Ectodermal cell (in vitro differentiated cells): ENCODE measurements at regions not wholly inside any gene's neighbourhood (a gene's known extent, or its start where the extent isn't known, plus 50 kb on each side); places are given as distances from the start of the nearest gene placed in this dataset.
"Not testable (repeated sequence)": the region's sequence is repeated elsewhere in the genome, so short reads cannot be mapped to it uniquely, and the experiment has no call there.

Source experiments
- H3K27ac ChIP-seq: 2 replicates; pipeline ENCODE4 v1.7.0; 2013; ENCODE audit warnings: mild to moderate bottlenecking, low read depth, low read length; ENCODE audit not compliant: insufficient read depth, poor library complexity, severe bottlenecking
- H3K27me3 ChIP-seq: 2 replicates; pipeline ENCODE4 v1.7.0; 2013; ENCODE audit warnings: mild to moderate bottlenecking, low read length; ENCODE audit not compliant: insufficient read depth, control insufficient read depth, poor library complexity, severe bottlenecking
- H3K36me3 ChIP-seq: one replicate; pipeline ENCODE4 v1.7.0; 2013; ENCODE audit warnings: low read length; ENCODE audit not compliant: control insufficient read depth, insufficient read depth
- H3K4me1 ChIP-seq: one replicate; pipeline ENCODE4 v1.7.0; 2013; ENCODE audit warnings: low read length; ENCODE audit not compliant: control insufficient read depth, insufficient read depth
- H3K4me3 ChIP-seq: 2 replicates; pipeline ENCODE4 v1.7.0; 2013; ENCODE audit warnings: low read depth, low read length, control low read depth; ENCODE audit not compliant: insufficient read depth
- H3K9me3 ChIP-seq: 2 replicates; pipeline ENCODE4 v1.7.0; 2013; ENCODE audit warnings: mild to moderate bottlenecking, low read length, moderate library complexity; ENCODE audit not compliant: control insufficient read depth
- WGBS, 2 experiments: methylation state at CpG; one replicate each; pipeline ENCODE4 v1.1.7; 2013; ENCODE audit warnings: missing lambda C conversion rate in 2 of 2; 5-methylcytosine and 5-hydroxymethylcytosine counted together

DNA sequence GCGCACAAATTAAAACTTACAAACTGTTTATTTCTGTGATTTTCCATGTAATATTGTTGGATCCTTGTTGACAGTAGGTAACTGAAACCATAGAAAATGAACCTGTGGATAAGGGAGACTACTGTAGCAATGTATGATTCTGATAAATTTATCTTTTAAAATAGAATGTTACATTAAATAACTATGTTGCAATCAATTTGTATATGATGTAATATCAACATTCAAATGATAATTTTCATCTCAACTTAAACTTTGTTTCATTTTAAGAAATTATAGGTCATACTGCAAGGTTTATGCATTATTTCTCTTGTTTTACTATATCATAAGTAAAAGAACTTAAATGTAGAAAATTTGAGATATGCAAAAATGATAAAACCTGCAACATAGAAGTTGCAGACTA lies 718.0 kb upstream of the MBL2 start:
- Histone ChIP-seq H3K9me3 (no peaks in the 10 kb centered on the region), H3K36me3 (no peaks in the 10 kb centered on the region), H3K4me3 (no peak overlapping the region), H3K27ac (no peak overlapping the region), H3K27me3 (no peaks in the 10 kb centered on the region), H3K4me1 (no peaks in the 10 kb centered on the region)
- WGBS, 2 experiments, result 100% methylated on average over 1 of the region's 1 CpG

DNA sequence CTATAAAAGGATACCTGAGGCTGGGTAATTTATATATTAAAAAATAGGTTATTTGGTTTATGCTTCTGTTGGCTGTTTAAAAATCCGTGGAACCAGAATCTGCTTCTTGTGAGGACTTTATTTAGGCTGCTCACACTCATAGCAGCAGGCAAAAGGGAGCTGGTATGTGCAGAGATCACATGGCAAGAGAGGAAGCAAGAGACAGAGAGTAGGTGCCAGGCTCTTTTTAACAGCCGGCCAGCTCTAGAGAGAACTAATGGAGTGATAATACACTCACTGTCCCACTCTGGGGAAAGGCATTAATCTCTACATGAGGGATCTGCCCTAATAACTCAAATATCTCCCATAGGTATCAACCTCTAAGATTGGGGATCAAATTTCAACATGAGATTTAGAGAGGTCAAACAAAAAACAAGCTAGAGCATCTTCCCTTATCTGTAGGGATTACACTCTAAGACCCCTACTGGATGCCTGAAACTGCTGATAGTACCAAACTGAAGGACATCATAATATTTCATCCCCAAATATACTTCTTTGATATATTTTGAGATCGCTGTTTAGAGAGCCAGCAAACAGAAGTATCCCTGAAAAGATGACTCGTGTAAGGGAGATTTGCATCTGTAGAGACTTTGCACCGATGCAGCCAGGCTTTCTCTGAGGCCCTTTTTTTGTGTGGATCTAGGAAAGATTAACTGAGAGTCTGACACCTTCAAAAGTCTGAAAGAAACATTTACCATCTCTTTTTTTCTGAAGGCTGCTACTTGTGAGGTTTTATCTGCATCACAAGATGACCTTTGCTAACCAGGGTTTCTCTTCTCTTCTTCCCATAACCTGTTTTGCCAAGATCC lies 717.0 kb upstream of the MBL2 start:
- no peak overlapping the region for H3K4me3 ChIP-seq
- no peak overlapping the region for H3K27ac ChIP-seq
- H3K27me3 ChIP-seq, result no peaks in the 10 kb centered on the region
- WGBS, 2 experiments, result 52 to 66% methylated on average over 5 of the region's 5 CpGs
- no peaks in the 10 kb centered on the region for H3K4me1 ChIP-seq
- H3K36me3 ChIP-seq, result no peaks in the 10 kb centered on the region
- no peaks in the 10 kb centered on the region for H3K9me3 ChIP-seq

DNA sequence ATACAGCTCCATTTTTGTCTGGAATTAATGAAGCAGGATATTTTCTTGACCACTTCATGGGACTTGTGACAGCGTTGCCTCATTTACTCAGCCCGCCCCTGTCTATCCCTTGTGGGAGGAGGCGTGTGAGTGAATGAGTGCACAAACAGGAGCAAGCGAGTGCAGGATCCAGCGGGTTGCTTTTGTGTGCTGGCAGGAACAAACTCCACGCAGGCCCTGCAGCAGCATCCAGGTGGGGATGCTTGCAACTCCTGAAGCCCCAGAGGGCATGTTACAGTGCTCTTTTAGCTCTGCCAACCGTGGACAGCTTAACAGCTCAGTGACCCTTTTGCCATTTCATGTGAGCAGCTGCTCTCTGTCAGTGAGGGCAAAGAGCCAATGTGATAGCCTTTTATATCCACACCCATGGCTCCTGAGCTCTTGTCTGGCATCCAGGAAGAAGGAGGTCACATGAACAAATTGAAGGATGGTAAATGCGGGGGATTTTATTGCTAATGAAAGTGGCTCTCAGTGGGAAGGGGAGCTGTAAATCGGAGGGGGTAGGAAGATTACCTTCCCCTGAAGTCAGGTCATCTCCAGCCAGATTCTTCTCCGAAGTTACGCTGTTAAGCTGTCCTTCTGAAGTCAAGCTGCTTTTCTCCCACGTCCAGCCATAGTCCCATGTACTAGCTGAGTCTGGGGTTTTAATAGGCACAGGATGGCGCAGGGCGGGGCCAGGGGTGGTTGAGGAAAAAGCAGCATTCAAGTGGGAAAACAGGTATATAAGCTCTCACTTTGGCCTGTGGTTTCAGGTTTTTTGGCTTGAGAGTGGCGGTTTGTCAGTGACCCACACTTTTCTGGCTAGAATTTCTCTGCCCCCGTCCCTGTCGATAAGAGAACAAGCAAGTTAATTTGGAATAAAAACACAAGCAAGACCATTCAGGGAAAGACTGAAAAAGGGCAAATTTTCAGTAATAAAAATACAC lies 714.7 kb upstream of the MBL2 start:
- Histone ChIP-seq H3K9me3 (no peaks in the 10 kb centered on the region), H3K27me3 (no peaks in the 10 kb centered on the region), H3K4me3 (no peak overlapping the region), H3K4me1 (no peaks in the 10 kb centered on the region), H3K36me3 (no peaks in the 10 kb centered on the region), H3K27ac (no peak overlapping the region)
- 90 to 91% methylated on average over 17 of the region's 17 CpGs for WGBS, 2 experiments

DNA sequence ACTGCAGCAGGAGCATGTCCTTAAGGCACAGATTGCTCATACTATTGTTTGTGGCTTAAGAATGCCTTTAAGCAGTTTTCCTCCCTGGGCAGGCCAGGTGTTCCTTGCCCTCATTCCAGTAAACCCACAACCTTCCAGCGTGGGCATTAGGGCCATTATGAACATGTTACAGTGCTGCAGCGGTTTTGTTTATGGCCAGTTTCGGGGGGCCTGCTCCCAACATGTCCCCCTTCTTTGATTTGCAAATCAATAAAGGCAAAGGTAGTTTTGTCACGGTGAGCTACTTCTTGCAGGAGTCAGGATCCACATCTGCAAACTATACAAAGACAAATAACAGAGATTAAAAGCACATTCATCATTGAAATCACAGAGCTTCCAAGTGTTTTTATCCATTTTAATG lies 712.8 kb upstream of the MBL2 start:
- not testable (repeated sequence) for H3K36me3 ChIP-seq, H3K4me3 ChIP-seq, H3K4me1 ChIP-seq, H3K9me3 ChIP-seq, H3K27ac ChIP-seq, H3K27me3 ChIP-seq
- 70 to 71% methylated on average over 4 of the region's 4 CpGs for WGBS, 2 experiments

DNA sequence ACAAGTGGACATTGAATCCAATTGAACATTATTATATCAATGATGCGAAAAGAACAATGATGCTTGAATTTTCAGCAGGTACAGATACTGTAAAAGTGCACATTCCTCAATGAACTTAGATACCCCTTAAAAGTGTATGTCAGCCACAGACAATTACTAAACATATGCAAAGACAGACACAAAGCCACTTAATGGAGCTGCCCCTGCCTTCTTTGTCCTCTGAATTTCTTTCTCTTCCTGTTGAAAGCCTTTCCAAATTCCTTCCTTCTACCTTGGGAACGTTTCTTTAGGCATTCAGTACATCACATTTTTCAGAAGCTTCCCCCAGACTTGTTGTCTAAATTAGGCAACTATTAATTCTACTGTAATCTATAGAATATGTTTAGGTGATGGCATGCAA lies 706.8 kb upstream of the MBL2 start:
- H3K27ac ChIP-seq, result peak overlapping the region; percentile 56
- no peak overlapping the region for H3K4me3 ChIP-seq
- WGBS, 2 experiments, result 43 to 44% methylated on average over 2 of the region's 2 CpGs
- no peaks in the 10 kb centered on the region for H3K27me3 ChIP-seq
- H3K9me3 ChIP-seq, result no peaks in the 10 kb centered on the region
- no peaks in the 10 kb centered on the region for H3K36me3 ChIP-seq
- peaks cover 30% of the 10 kb centered on the region for H3K4me1 ChIP-seq

DNA sequence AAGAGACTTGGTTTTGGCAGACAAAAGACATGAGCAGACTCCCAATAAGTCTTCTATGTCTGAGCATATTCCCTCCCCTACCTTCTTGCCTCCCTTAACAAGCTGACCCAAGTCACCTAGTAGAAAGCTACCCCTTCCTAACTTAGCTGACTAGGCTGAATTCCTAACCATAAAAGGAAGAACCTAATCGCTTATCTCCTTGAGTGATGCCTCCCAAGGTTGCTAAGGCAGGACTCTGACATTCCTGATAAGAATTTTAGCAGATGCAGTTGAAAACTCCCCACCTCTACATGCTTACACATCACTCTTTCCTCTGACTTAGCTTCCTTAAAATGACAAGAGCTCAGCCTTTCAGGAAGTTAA lies 704.7 kb upstream of the MBL2 start:
- Histone ChIP-seq H3K36me3 (no peaks in the 10 kb centered on the region), H3K27ac (no peak overlapping the region), H3K9me3 (no peaks in the 10 kb centered on the region), H3K4me1 (peaks cover 30% of the 10 kb centered on the region), H3K4me3 (no peak overlapping the region), H3K27me3 (no peaks in the 10 kb centered on the region)
- 5 to 14% methylated on average over 1 of the region's 1 CpG for WGBS, 2 experiments

DNA sequence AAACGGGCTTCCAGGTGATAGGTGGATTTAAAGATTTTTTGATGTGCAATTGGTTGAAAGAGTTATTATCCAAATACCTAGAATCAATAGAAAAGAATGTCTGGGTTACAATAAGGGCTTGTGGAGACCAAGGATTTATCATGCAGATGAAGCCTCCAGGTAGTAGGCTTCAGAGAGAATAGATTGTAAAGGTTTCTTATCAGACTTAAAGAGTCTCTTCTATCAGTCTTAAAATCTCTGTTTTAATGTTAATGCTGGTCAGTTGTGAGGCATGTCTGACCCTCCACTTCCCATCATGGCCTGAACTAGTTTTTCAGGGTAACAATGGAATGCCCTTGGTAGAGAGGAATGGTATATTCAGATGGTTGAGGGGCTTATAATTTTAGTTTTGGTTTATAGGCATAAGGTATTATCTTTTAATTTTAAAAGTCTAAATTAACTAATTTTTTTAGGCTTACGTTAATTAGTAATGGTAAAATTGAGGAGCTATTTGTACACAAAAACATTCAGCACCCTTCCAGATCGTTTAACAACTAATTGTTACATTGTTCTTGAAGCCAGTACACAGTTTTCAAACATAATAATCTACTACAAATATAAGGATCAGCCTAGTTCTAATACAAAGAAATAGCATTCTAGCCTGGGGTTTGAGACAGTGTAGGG lies 704.2 kb upstream of the MBL2 start:
- 14 to 27% methylated on average over 1 to 2 of the region's 3 CpGs for WGBS, 2 experiments

DNA sequence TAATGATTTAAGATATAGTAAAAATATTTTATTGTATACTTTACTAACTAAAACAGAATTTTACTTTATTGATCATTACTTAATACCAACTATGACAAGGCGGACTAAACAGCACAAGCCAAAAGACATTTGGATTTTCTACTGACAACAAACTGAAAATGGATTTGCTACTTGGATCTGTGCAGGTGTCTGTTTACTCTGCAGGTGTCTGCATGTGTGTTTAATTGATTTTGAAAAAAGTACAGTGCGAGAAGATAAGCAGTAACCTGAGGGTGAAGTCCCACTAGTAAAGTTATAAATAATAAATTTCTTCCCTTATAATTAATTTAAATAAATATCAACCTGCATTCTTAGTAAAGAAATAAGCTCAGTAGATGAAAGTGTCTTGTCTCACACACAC lies 696.8 kb upstream of the MBL2 start:
- WGBS, 2 experiments, result 86 to 100% methylated on average over 1 of the region's 2 CpGs
- Histone ChIP-seq H3K27me3 (no peaks in the 10 kb centered on the region), H3K4me3 (no peak overlapping the region), H3K36me3 (no peaks in the 10 kb centered on the region), H3K4me1 (no peaks in the 10 kb centered on the region), H3K9me3 (no peaks in the 10 kb centered on the region), H3K27ac (no peak overlapping the region)

More for the DNA sequence above, 704.2 kb upstream of the MBL2 start:
- Histone ChIP-seq H3K27ac (no peak overlapping the region), H3K4me3 (no peak overlapping the region), H3K4me1 (peaks cover 30% of the 10 kb centered on the region), H3K27me3 (no peaks in the 10 kb centered on the region), H3K36me3 (no peaks in the 10 kb centered on the region), H3K9me3 (no peaks in the 10 kb centered on the region)

DNA sequence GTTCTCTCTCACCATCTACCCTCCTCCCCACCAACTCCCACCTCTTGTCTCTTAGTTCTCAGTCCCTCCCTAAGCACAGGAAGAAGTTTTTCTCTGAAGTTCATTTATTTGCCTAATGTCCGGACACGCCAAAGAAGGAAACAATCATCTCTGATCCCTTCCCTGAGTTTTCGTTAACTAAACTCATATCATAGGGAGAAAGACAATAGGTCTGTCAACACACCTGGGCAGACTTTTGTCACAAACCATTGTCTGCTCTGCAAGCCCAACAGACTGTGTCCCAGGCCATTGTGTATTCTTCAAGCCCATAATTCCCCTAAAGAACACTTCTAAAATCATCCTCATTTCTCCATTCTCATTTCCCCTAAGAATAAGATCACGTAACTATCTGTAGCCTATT lies 691.0 kb upstream of the MBL2 start:
- WGBS, 2 experiments, result 57 to 59% methylated on average over 4 of the region's 4 CpGs
- no peaks in the 10 kb centered on the region for H3K4me1 ChIP-seq
- H3K4me3 ChIP-seq, result no peak overlapping the region
- no peaks in the 10 kb centered on the region for H3K9me3 ChIP-seq
- no peak overlapping the region for H3K27ac ChIP-seq
- no peaks in the 10 kb centered on the region for H3K36me3 ChIP-seq
- no peaks in the 10 kb centered on the region for H3K27me3 ChIP-seq

DNA sequence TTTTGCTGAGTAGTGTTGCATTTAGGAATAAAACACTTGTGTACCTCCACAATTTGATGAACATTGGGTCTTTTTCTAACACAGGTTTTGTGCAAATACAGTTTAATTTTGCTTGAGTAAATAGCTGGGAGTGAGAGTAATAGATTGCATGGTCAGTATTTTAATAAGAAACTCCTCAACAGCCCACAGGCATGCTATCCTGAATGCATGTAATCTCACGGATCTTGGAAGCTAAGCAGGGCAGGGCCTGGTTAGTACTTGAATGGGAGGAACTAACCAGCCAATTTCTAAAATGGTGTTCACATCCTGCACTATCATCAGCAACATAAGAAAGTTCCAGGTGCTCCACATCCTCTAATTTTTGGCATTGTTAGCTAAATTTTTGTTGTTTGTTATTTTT lies 685.4 kb upstream of the MBL2 start:
- WGBS, 2 experiments, result 85 to 89% methylated on average over 1 of the region's 1 CpG
- no peaks in the 10 kb centered on the region for H3K27me3 ChIP-seq
- H3K9me3 ChIP-seq, result no peaks in the 10 kb centered on the region
- no peak overlapping the region for H3K4me3 ChIP-seq
- H3K27ac ChIP-seq, result no peak overlapping the region
- H3K36me3 ChIP-seq, result no peaks in the 10 kb centered on the region
- H3K4me1 ChIP-seq, result no peaks in the 10 kb centered on the region
